OCI-LY3 (cell line): ENCODE measurements at regions not wholly inside any gene's neighbourhood (a gene's known extent, or its start where the extent isn't known, plus 50 kb on each side); places are given as distances from the start of the nearest gene placed in this dataset.

Source experiments
- EZH2phosphoT487 ChIP-seq: fragments of 200-600 bp; shearing (Covaris generic); IDR thresholded peaks from 2 replicates; pipeline ENCODE4 v1.6.1; 2018; ENCODE audit warnings: antibody characterized with exemption, mixed run types, low read depth
- TF ChIP-seq, protein P1 (sequence below): fragments of 200-600, 300-600 bp; sonication (generic); IDR thresholded peaks from 2 replicates; pipeline ENCODE4 v1.5.1; 2014; ENCODE audit warnings: antibody characterized with exemption, low read length, low read depth

DNA sequence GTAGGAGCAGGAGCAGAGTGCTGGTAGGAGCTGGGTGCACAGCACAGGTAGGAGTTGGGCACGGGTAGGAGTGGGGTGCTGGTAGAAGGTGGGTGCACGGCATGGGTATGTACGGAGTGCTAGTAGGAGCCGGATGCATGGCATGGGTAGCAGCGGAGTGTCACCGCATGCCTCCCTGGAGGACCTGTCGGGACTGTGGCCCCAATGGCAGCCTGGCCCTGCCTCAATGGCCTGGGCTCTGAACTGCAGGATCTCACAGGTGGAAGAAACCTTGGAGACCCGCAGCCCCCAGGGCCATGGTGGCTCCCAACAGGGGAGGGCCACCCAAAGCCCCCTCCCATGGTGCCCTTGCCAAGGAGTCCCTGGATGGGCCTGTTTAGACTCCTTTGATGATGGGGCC, 1146.0 kb downstream of the UQCRFS1 start:
- TF ChIP-seq, protein P1, sequence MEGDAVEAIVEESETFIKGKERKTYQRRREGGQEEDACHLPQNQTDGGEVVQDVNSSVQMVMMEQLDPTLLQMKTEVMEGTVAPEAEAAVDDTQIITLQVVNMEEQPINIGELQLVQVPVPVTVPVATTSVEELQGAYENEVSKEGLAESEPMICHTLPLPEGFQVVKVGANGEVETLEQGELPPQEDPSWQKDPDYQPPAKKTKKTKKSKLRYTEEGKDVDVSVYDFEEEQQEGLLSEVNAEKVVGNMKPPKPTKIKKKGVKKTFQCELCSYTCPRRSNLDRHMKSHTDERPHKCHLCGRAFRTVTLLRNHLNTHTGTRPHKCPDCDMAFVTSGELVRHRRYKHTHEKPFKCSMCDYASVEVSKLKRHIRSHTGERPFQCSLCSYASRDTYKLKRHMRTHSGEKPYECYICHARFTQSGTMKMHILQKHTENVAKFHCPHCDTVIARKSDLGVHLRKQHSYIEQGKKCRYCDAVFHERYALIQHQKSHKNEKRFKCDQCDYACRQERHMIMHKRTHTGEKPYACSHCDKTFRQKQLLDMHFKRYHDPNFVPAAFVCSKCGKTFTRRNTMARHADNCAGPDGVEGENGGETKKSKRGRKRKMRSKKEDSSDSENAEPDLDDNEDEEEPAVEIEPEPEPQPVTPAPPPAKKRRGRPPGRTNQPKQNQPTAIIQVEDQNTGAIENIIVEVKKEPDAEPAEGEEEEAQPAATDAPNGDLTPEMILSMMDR: no peak
- TF ChIP-seq EZH2phosphoT487: no peak
